VCaP (cell line): ENCODE measurements at regions not wholly inside any gene's neighbourhood (a gene's known extent, or its start where the extent isn't known, plus 50 kb on each side); places are given as distances from the start of the nearest gene placed in this dataset.

ENCODE experiments used
- H3K27ac ChIP-seq: fragments of 450-650 bp; 2 replicates; pipeline ENCODE4 v1.5.1; 2017
- CTCF ChIP-seq: fragments of 450-650 bp; conservative IDR thresholded peaks from 2 replicates; pipeline ENCODE4 v1.5.1; 2017; ENCODE audit warnings: mild to moderate bottlenecking, moderate library complexity

DNA sequence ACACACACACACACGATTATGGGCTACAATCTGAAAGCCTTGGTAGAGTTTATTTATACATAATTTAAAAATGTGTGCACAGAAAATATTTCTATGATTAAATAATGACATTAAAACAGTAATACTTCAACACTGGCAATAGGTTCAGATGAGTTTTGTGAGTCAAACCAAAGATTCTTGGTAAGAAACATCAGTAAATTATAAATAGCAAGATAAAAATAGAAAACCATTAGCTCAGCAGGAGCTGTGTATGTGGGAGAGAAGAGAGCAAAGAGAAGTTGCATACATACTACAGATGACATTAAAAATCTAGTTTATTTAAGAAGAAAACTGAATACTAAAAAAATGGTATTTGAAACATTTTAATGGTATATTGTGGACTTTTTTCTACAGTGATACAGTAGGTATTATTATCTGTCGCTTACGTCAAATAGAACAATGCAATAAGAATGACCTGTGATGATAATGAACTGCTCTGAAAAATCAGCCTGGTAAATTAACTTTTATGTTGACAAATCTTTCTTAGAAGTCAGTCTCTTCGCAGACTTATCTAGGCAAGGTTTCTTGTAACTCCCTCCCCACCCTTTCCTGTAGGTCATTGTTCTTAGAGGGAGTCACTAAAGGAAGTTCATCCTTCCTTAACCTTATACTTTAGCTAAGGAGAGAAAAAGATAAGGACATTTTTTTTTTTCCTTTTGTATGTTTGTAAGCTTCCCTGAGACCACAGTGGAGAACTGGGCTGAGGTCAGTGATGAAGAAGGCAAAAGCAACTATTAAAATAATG is 149.3 kb downstream of the GJA1 start:
- TF ChIP-seq CTCF, result no peak
- H3K27ac ChIP-seq, result no peak overlapping the region

GRCh38 chr6:121590438-121590837 is 155.0 kb downstream of the GJA1 start:
- H3K27ac ChIP-seq, result no peak overlapping the region
- no peak for TF ChIP-seq CTCF

- no peak for TF ChIP-seq CTCF
- no peak overlapping the region for H3K27ac ChIP-seq
Measured at GRCh38 chr6:121590916-121591315, 155.5 kb downstream of the GJA1 start.

- TF ChIP-seq CTCF, result no peak
- H3K27ac ChIP-seq, result no peak overlapping the region
Measured at GRCh38 chr6:121592261-121592935, 157.0 kb downstream of the GJA1 start.

GRCh38 chr6:121593011-121593641 is 157.7 kb downstream of the GJA1 start:
- H3K27ac ChIP-seq, result no peak overlapping the region
- no peak for TF ChIP-seq CTCF

GRCh38 chr6:121594053-121594452 is 158.6 kb downstream of the GJA1 start:
- H3K27ac ChIP-seq, result no peak overlapping the region
- no peak for TF ChIP-seq CTCF

GRCh38 chr6:121595646-121596045 is 160.2 kb downstream of the GJA1 start:
- no peak overlapping the region for H3K27ac ChIP-seq
- no peak for TF ChIP-seq CTCF
